Tibial nerve (tissue), 4 donors: ENCODE measurements at regions not wholly inside any gene's neighbourhood (a gene's known extent, or its start where the extent isn't known, plus 50 kb on each side); places are given as distances from the start of the nearest gene placed in this dataset.

Source experiments
- DNase-seq, 2 donors: peaks; one replicate each; pipeline ENCODE4 v3.0.0-alpha.2; 2019; ENCODE audit warnings: low spot score in 2 of 2
- H3K27ac ChIP-seq, 4 donors: fragments of 200-600 bp; sonication (generic) in 3 of 4; one replicate each; pipeline ENCODE4 v1.5.1; 2017 to 2019; ENCODE audit warnings: mild to moderate bottlenecking in 1 of 4
- H3K27me3 ChIP-seq, 2 donors: fragments of 200-600 bp; sonication (generic) in 1 of 2; one replicate each; pipeline versions ENCODE4 v1.5.1 to v1.6.0; 2017 to 2019
- H3K36me3 ChIP-seq, 3 donors: fragments of 200-600 bp; sonication (generic); one replicate each; pipeline ENCODE4 v1.5.1; 2018 to 2019
- H3K4me1 ChIP-seq, 4 donors: fragments of 200-600 bp; sonication (generic) in 3 of 4; one replicate each; pipeline ENCODE4 v1.5.1; 2017 to 2019
- H3K4me3 ChIP-seq, 4 donors: fragments of 200-600 bp; sonication (generic) in 3 of 4; one replicate each; pipeline ENCODE4 v1.5.1; 2017 to 2019; ENCODE audit warnings: mild to moderate bottlenecking in 1 of 4, moderate library complexity in 1 of 4
- H3K9me3 ChIP-seq, 4 donors: fragments of 200-600 bp; sonication (generic) in 3 of 4; one replicate each; pipeline ENCODE4 v1.5.1; 2017 to 2019
- CTCF ChIP-seq, 5 experiments: fragments of 200-600 bp in 3 of 5; fragments of 450-650 bp in 2 of 5; sonication (generic) in 3 of 5; IDR thresholded peaks; one replicate each; pipeline ENCODE4 v1.5.1; 2016 to 2019; ENCODE audit warnings: antibody characterized with exemption in 5 of 5, mild to moderate bottlenecking in 3 of 5, moderate library complexity in 2 of 5
- EP300 ChIP-seq, 2 donors: sonication (generic); formaldehyde crosslinking; IDR thresholded peaks; one replicate each; pipeline ENCODE4 v1.6.1; 2017; ENCODE audit warnings: antibody characterized with exemption in 2 of 2, mild to moderate bottlenecking in 1 of 2
- POLR2A ChIP-seq, 2 donors: fragments of 450-650 bp; IDR thresholded peaks; one replicate each; pipeline ENCODE4 v1.6.1; 2017; ENCODE audit warnings: antibody characterized with exemption in 2 of 2, mild to moderate bottlenecking in 2 of 2, moderate library complexity in 2 of 2
- WGBS, 2 donors: methylation state at CpG; one replicate each; pipeline ENCODE4 v1.1.5; 2018; 5-methylcytosine and 5-hydroxymethylcytosine counted together

- peaks cover 0 to 33% (median 9%) of the 10 kb centered on the region in 4 donors for H3K4me1 ChIP-seq
- no peak overlapping the region for H3K27ac ChIP-seq
- TF ChIP-seq EP300 (IDR thresholded peaks at IDR 0.05) (no peak), CTCF (IDR thresholded peaks at IDR 0.05) (no peak), POLR2A (IDR thresholded peaks at IDR 0.05) (no peak)
- H3K27me3 ChIP-seq, result no peaks in the 10 kb centered on the region
- H3K4me3 ChIP-seq, result no peak overlapping the region
- no peaks in the 10 kb centered on the region for H3K36me3 ChIP-seq
- H3K9me3 ChIP-seq, result no peaks in the 10 kb centered on the region
- no peak for DNase-seq
- 91 to 92% methylated on average over 7 to 9 of the region's 9 CpGs for WGBS, 2 donors
Measured at GRCh38 chr9:99366183-99366582, 144.1 kb downstream of the SEC61B start.

GRCh38 chr9:99366621-99367020, 144.5 kb downstream of the SEC61B start:
- WGBS, 2 donors, result 84 to 93% methylated on average over 4 of the region's 4 CpGs
- DNase-seq, result no peak
- no peak for TF ChIP-seq POLR2A (IDR thresholded peaks at IDR 0.05)
- TF ChIP-seq CTCF (IDR thresholded peaks at IDR 0.05), result no peak
- no peak for TF ChIP-seq EP300 (IDR thresholded peaks at IDR 0.05)
- Histone ChIP-seq H3K27ac (no peak overlapping the region), H3K9me3 (no peaks in the 10 kb centered on the region), H3K36me3 (no peaks in the 10 kb centered on the region), H3K4me1 (peaks cover 0 to 31% (median 9%) of the 10 kb centered on the region in 4 donors), H3K4me3 (no peak overlapping the region), H3K27me3 (no peaks in the 10 kb centered on the region)

GRCh38 chr9:99368341-99369326, 146.6 kb downstream of the SEC61B start:
- H3K4me1 ChIP-seq, result peaks cover 0 to 20% (median 9%) of the 10 kb centered on the region in 4 donors
- WGBS, 2 donors, result 8% methylated on average over 31 of the region's 31 CpGs

GRCh38 chr9:99369327-99369722, 147.2 kb downstream of the SEC61B start:
- WGBS, 2 donors, result 93 to 94% methylated on average over 9 of the region's 9 CpGs
- Histone ChIP-seq H3K36me3 (no peaks in the 10 kb centered on the region), H3K4me1 (peaks cover 0 to 20% (median 9%) of the 10 kb centered on the region in 4 donors), H3K4me3 (no peak overlapping the region), H3K27me3 (no peaks in the 10 kb centered on the region), H3K27ac (peak overlapping the region in 1 of 4 donors; percentile 87), H3K9me3 (no peaks in the 10 kb centered on the region)
- no peak for TF ChIP-seq CTCF (IDR thresholded peaks at IDR 0.05)
- TF ChIP-seq POLR2A (IDR thresholded peaks at IDR 0.05), result no peak
- no peak for TF ChIP-seq EP300 (IDR thresholded peaks at IDR 0.05)
- DNase-seq, result no peak

More at GRCh38 chr9:99368341-99369326, 146.6 kb downstream of the SEC61B start:
- peak overlapping the region; percentile 63 to 87 (median 82) for H3K27ac ChIP-seq
- H3K4me3 ChIP-seq, result peak overlapping the region; percentile 22 to 52 (median 34)
- H3K9me3 ChIP-seq, result no peaks in the 10 kb centered on the region
- H3K27me3 ChIP-seq, result no peaks in the 10 kb centered on the region
- no peaks in the 10 kb centered on the region for H3K36me3 ChIP-seq
- TF ChIP-seq CTCF (IDR thresholded peaks at IDR 0.05) (no peak), POLR2A (IDR thresholded peaks at IDR 0.05) (peak in 1 of 2 donors; percentile 13), EP300 (IDR thresholded peaks at IDR 0.05) (peak; percentile 66 to 88)
- DNase-seq, result peak in 1 of 2 donors; percentile 39

- no peak for TF ChIP-seq CTCF (IDR thresholded peaks at IDR 0.05)
- no peak for TF ChIP-seq POLR2A (IDR thresholded peaks at IDR 0.05)
- TF ChIP-seq EP300 (IDR thresholded peaks at IDR 0.05), result no peak
Measured at GRCh38 chr9:99370376-99370775, 148.3 kb downstream of the SEC61B start.

More at GRCh38 chr9:99370376-99370775, 148.3 kb downstream of the SEC61B start:
- H3K9me3 ChIP-seq, result no peaks in the 10 kb centered on the region
- no peak for DNase-seq
- no peaks in the 10 kb centered on the region for H3K36me3 ChIP-seq
- 81 to 96% methylated on average over 3 of the region's 3 CpGs for WGBS, 2 donors
- no peak overlapping the region for H3K4me3 ChIP-seq
- H3K4me1 ChIP-seq, result peaks cover 0 to 18% (median 9%) of the 10 kb centered on the region in 4 donors
- H3K27ac ChIP-seq, result no peak overlapping the region
- no peaks in the 10 kb centered on the region for H3K27me3 ChIP-seq
